HS-5 (cell line): ENCODE measurements at regions not wholly inside any gene's neighbourhood (a gene's known extent, or its start where the extent isn't known, plus 50 kb on each side); places are given as distances from the start of the nearest gene placed in this dataset.
"Not testable (repeated sequence)": the region's sequence is repeated elsewhere in the genome, so short reads cannot be mapped to it uniquely, and the experiment has no call there.

Experiments
- DNase-seq: peaks from one replicate; pipeline ENCODE4 v3.0.0-alpha.2; 2012; ENCODE audit warnings: low read depth

DNA sequence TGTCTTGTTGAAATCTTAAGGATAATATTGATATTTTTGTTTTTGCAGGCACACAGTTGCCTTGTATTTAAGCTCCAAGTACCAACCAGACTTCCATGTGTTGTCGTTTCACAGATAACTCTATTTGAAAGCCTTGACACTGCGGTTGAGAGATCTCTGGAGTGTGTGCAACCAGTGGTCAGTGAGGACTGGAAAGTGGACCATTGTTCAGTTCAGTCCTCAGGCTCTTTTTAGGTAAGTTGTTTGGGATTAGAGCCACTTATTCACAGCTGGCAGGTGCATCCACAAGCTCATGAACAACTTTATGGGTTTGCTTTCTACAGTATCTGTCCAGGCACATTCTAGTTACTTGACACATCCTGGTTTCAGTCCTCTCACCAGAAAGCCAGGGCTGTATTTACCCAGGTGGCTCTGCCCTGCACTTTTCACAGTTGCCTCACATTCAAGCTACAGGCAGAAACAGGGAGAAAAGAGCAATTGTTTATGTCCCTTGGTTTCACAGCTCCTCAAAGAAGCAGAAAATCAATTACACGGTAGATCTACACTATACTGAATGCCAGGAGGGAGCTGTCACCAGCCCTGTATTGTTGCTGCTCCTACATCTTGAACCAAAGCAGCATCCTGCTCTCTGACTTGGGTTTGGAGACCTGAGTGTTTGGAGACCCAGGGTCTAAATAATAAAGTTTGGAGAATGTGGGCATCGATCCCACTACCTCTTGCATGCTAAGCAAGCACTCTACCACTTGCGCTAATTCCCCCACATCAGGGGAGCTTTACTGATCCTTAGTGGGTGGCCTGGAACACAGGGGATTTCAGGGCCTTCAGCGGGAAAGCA is 543.3 kb downstream of the PRIM2 start:
- DNase-seq = not testable (repeated sequence)

DNA sequence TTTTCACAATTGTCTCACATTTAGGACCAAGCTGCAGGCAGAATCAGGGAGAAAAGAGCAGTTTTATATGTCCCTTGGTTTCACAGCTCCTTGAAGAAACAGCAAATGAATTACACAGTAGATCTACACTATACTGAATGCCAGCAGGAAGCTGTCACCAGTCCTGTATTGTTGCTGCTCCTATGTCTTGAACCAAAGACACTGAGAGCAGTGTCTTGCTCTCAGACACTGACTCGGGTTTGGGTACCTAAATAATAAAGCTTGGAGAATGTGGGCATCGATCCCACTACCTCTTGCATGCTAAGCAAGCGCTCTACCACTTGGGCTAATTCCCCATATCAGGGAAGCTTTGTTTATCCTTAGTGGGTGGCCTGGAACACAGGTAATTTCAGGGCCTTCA is 552.7 kb downstream of the PRIM2 start:
- DNase-seq = not testable (repeated sequence)

DNA sequence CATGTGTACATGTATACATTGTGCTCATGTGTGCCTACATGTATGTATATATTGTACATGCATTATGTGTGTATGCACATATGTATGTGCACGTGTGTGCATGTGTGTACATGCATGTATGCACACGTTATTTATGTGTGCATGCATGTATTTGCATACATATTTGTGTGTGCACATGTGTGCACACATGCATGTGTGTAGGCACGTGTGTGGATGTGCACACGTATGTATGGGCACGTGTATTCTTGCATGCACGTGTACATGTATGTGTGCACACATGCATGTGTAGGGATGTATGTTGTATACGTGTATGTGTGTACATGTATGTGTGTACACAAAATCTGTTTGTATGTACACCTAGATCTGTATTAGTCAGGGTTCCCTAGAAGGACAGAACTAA is 556.0 kb downstream of the PRIM2 start:
- not testable (repeated sequence) for DNase-seq

DNA sequence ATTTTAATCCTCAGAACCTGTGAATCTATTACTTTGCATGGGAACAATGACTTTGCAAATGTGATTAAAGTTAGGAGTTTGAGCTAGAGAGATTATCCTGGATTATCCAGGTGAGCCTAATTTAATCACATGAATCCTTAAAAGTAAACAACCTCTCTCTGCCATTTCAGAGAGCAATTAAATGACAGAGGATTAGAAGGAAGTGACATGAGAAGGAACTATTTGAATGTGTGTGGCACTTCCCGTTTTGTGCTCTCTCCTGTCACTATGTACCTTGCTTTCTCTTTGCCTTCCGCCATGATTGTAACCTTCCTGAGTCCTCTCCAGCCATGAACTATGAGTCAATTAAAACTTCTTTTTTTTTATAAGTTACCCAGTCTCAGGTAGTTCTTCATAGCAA is 559.2 kb downstream of the PRIM2 start:
- not testable (repeated sequence) for DNase-seq

DNA sequence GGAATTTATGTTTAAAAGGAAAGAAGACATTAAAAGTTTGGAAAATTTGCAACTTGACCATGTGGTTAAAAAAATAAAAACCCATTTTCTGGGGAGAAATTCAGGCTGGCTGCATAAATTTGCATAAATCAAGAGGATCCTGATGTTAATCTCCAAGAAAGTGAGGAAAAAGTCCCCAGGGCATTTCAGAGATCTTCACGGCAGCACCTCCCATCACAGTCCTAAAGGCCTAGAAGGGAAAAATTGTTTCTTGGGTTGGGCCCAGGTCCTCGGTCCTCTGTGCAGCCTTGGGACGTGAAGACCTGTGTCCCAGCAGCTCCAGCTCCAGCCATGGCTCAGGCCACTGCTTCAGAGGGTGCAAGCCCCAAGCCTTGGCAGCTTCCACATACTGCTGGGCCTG is 560.3 kb downstream of the PRIM2 start:
- DNase-seq = not testable (repeated sequence)

DNA sequence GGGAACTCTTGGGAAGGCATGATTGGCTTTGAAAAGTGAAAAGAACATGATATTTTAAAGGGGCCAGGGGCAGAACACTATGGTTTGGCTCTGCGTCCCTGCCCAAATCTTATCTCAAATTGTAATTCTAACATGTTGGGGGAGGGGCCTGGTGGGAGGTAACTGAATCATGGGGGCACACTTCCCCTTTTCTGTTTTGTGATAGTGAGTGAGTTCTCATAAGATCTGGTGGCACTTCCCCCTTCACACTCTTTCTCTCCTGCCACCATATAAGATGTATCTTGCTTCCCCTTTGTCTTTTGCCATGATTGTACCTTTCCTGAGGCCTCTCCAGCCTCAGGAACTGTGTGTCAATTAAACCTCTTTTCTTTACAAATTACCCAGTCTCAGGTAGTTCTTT is 561.4 kb downstream of the PRIM2 start:
- DNase-seq = not testable (repeated sequence)

DNA sequence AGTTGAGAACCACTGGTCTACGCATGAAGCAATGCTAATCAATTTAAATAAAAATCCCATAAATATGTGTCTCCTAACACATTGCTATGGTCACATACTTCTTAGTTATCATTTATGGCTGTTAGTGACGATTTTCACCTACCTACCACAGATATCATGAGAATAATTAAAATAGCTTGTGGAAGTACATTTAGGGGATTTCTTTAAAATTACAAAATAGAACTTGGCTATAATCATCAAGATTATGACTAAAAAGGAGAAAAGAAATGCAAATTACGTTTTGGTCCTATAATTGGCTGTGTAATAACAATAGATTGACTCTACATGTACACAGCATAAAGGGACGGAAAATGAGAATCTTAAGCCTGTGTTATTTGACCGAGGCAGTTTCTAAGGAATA is 581.4 kb downstream of the PRIM2 start:
- not testable (repeated sequence) for DNase-seq

DNA sequence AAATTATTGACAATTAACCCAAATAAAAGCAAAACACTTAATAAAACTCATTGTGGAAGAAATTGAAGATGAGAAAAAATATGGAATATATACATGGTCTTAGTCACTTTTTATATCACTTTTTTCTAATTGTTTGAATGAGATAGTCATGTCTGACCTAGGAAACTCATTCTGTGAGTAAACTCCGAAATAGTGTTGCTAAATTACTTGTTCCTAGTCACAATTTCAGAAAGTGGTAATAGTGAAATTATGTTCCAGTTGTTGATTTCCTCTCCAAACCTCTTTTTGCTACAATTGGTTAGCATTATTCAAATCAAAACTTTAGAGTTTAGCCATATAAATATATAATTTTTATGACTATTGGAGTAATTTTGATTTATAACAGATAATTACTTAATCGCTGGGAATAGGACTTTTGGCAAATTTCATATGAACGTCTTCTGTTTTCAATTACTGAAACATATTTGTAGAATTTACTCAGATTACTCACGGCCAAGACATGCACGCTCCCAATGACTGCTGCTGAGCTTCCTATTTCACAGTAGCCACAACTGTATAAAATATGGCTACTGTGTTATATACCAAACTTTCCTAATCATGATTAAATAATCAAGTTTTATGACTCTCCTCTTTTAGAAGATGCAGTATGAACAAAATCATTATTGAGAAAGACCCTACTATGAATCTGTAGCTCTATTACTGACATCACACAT is 583.4 kb downstream of the PRIM2 start:
- DNase-seq = peak; percentile 16

DNA sequence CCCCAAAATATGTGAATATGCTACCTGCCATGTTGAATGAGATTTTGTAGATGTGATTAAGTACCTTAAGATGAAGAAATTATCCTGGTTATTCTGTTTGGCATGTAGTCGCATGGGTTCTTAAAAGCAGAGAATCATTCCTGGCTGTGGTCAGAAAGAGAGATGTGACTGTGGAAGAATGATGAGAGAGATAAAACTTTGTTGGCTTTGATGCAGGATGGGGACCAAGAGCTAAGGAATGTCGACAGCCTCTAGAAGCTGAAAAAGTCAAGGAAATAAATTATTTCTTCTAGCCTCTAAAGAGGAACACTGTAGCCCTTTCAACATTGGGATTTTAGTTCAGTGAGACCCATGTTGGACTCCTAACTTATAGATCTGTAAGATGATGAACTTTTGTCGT is 584.0 kb downstream of the PRIM2 start:
- DNase-seq = not testable (repeated sequence)

DNA sequence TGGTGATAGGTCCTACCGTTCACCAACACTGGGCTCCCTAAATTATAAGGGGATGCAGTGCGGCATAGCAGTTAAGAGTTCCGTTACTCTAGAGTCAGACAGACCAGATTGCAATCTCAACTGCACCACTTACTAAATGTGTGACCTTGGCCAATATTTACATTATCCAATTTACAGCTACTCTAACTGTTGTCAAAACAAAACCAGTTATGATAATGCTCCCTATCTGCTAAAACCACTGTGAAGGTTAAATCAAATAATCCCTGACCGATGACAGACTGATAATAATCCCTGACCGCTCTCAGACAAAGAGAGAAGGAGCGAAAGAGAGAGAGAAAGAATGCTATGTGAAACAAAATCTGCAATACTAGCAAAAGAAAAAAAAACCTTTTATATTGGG is 586.9 kb downstream of the PRIM2 start:
- DNase-seq = not testable (repeated sequence)

DNA sequence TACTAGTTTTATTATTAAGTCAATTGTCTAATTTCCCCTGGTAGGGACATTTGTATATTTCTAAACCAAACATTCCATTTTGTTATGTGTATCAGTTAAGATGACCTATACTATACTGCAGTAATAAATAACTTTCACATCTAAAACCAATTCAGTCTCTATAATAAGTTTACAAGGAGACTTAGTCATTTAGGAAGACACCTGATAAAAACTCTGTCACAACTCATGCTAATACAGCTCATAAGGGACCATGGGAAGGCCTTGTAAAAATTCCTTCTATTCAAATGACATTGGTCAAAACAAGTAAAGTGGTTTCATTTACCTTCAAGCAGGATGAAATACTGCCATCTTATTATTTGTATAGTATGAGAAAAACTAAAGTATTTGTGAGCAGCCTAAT is 597.9 kb downstream of the PRIM2 start:
- not testable (repeated sequence) for DNase-seq

DNA sequence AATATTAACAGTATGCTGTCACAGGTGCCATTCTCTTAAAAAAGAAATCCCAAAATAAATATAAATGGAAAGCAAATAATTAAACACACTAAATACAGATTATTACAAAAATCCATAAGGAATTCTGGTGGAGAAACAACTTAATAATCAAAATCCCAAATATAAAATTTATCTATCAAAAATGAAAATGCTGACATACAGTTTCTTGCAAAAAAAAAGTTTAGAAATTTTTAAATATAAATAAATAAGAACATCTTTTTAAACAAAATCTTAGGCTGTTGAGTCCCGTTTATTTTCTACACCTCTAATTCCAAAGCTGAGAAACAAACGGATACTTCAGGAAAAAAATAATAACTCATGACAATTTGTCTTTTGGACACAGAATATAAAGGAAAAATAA is 625.5 kb downstream of the PRIM2 start:
- not testable (repeated sequence) for DNase-seq

DNA sequence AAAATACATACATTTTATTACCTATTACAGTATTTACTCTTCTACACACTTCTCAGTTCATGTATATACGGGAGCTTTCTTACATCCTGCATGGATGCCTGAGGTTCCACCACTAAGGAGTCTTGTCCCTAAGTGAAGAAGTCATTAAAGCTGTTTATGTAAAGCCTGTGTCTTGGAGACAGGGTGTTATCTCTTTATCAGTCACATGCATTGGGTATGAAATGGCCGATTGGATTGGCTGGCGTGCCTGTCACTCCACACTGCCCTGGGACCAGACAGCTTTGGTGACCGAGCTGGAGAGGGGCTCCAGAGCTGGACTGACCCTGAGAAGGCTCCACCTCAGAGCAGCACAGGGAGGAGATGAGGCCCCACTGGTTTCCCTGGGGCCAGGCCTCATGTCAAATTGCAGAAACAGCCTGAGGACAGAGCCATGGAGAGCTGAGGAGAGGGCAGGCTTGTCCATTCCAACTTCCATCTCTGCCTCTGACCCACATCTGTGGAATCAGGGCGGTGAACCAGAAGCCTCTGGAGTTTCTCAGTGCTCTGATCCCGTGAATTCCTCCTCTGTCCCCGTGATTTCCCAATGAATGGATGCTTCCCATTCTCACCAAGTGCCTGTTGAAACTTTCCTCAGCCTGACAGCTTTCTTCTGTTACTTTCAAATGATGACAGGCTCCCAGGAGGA is 628.8 kb downstream of the PRIM2 start:
- DNase-seq = not testable (repeated sequence)

DNA sequence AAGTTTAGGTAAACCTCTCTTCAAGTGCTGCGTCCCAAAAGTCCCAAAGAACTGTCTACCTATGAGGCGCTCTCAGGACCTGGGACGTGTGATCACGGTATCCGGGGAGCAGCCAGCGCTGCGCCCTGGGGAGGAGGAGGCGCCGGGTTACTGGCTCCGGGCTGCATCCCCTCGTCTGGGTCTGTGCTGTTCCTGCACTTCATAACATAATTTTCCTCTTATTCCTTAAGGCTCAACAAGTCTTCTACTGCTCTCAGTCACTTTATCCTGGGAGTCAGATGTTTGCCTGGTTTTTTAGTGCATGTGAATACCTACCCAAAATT is 629.3 kb downstream of the PRIM2 start:
- DNase-seq = not testable (repeated sequence)

DNA sequence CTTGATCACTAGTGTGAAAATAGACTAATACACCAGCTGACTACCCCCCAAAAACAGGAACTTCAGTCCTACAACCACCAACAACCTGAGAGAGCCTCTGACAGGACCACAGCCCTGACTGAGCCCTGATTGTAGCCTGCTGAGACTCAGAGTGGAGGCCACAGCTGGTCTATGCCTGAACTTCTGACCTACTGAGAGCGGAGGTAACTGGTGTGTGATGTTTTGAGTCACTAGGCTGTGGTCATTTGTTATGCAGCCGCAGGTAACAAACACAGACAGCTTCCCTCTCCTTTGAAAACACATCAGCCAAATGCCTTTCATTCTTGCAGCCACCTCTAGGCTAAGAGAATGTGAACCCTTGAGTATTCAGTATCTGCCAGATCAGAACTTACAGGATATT is 631.1 kb downstream of the PRIM2 start:
- not testable (repeated sequence) for DNase-seq

DNA sequence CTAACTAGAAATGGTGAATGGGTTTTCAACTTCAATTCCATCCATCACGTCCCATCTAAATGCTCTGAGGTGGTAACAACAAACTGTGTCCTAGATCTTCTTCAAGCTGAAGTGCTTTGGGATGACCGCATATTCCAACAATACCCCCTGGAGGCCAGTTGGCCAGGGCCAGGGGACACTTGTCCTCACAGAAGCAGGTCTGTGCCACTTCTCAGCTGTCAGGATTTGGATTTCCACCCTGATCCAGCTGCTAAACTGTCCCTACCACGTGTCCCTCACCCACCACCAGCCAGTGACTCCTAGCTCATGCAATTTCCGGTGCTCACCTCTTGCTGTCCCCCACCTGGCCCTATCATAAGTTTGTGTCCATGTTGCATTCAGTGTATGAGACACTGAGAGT is 633.0 kb downstream of the PRIM2 start:
- not testable (repeated sequence) for DNase-seq

DNA sequence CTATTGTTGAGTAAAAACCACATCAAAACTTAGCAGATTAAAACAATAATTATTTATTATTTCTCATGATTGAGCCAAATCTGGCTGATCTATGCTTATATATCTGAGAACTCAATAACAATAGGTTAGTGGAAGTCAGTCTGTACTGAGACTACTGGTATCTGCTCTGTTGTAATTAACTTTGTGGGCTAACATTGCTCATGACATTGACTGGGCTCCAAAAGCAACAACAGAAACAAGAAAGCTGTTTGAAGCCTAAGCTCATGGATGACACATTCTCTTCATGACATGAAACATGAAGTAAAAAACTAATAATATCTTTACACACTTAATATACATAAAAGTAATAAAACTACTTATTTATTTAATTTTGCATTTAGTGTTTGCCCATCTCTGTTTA is 649.3 kb downstream of the PRIM2 start:
- DNase-seq = not testable (repeated sequence)

DNA sequence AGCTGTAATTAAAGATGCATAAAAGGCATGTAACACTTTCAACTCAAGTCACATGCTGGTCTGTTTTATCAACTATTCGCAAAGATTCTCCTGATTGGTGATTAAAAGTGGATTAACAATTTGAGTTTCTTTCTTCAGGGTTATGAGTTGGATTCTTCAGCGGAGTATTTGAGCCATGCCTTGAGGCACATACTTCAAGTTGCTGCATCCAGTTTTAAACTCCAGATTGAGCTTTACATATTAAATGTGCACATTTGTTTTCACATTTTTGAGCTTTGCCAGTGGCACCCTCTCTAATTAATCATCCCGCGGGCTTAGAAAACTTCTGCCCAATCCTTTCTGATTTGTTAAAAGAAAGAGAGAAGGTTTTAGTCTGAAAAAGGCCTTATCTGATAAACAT is 654.5 kb downstream of the PRIM2 start:
- not testable (repeated sequence) for DNase-seq

DNA sequence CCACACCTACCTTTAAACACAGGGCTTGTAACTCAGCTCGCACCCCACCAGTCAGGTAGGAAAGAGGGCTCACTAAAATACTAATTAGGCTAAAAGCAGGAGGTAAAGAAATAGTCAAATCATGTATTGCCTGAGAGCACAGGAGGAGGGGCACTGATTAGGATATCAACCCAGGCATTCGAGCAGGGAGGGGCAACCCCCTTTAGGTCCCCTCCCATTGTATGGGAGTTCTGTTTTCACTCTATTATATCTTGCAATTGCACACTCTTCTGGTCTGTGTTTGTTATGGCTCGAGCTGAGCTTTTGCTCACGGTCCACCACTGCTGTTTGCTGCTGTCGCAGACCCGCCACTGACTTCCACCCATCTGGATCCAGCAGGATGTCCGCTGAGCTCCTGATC is 657.2 kb downstream of the PRIM2 start:
- no peak for DNase-seq

DNA sequence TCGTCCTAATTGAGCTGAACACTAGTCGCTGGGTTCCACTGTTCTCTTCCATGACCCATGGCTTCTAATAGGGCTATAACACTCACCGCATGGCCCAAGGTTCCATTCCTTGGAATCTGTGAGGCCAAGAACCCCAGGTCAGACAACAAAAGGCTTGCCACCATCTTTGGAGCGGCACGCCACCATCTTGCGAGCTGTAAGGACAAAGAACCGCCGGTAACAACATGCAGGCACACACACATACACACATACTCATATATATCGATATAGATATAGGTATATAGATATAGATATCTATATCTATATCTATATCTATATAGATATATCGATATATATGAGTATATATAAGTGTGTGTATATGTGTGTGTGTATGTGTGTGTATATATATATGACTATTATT is 657.7 kb downstream of the PRIM2 start:
- not testable (repeated sequence) for DNase-seq

DNA sequence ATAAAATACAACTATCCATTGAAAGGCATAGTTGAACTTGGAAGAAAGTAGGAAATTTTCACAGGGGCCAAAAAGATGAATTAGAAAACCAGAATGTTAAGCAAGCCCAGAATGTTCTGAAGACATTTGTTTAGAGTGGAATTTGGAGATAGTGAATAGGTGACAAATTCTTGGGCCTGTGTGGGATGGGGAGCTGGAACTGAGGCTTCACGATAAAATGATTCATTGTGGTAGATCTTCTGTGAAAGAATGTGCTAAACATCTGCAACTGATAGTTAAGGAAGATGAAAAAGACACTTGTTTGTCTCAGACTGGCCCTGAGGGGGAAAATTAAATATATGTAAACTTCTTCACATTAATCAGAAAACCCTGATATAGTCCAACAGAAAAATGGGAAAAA is 658.9 kb downstream of the PRIM2 start:
- DNase-seq = not testable (repeated sequence)

DNA sequence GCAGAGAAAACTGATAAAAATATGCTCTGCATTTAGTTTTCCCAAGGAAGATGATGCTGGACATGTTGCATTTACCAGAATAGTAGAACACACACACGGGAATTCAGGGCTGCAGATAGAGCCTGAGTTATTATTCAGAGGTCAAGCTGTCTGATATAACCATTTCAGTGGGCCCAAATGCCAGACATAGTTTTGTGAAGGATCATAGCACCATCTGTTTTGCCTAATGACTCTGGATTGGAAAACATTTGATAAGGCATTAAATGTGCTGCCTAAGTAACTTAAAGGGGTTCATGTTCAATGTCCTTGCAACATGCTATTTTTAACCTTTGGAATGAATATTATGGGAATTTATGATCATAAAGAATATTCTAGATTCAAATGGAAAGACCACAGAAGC is 666.2 kb downstream of the PRIM2 start:
- peak; percentile 36 for DNase-seq

DNA sequence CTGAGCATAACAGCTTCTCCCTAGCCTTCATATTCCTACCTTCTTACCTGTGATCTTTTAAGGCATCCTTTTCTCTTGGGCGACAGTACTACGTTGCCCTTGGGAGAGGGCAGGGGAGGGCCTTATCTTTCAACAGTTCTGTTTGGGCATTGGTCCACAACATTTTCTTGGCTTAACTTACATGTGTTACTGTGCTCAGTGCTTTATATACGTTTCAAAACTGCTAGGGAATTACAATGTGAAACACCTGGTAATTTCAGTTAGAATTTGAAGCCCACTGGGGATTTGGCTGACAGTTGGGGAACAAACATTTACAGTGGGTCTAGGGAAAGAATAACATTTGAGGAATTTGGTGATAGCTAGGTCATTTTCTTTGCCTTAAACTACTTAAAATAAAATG is 667.1 kb downstream of the PRIM2 start:
- DNase-seq = not testable (repeated sequence)
